MM.1S (cell line): ENCODE measurements at regions not wholly inside any gene's neighbourhood (a gene's known extent, or its start where the extent isn't known, plus 50 kb on each side); places are given as distances from the start of the nearest gene placed in this dataset.

ENCODE experiments used
- DNase-seq: peaks from one replicate; pipeline ENCODE4 v3.0.0-alpha.2; 2015
- H2AFZ ChIP-seq: fragments of 300-600 bp; sonication (generic); 2 replicates; pipeline ENCODE4 v1.6.0; 2016; ENCODE audit warnings: antibody characterized with exemption, low read length
- H3F3A ChIP-seq: fragments of 300-600 bp; sonication (generic); 2 replicates; pipeline ENCODE4 v1.6.1; 2016; ENCODE audit warnings: mild to moderate bottlenecking, antibody characterized with exemption, low read length, moderate library complexity, mixed read lengths; ENCODE audit not compliant: insufficient read depth
- H3K27ac ChIP-seq: fragments of 300-600 bp; sonication (generic); 2 replicates; pipeline ENCODE4 v1.5.1; 2016; ENCODE audit warnings: mild to moderate bottlenecking, low read length
- H3K27me3 ChIP-seq: fragments of 300-600 bp; sonication (generic); replicated peaks from 2 replicates; pipeline ENCODE4 v1.6.0; 2016; ENCODE audit warnings: low read length; ENCODE audit not compliant: insufficient read depth
- H3K36me3 ChIP-seq: fragments of 300-600 bp; sonication (generic); replicated peaks from 2 replicates; pipeline ENCODE4 v1.6.1; 2016; ENCODE audit warnings: mild to moderate bottlenecking, low read length, mixed read lengths; ENCODE audit not compliant: insufficient read depth
- H3K4me1 ChIP-seq: fragments of 300-600 bp; sonication (generic); 2 replicates; pipeline ENCODE4 v1.6.1; 2016; ENCODE audit warnings: low read length, mixed read lengths
- H3K4me2 ChIP-seq: fragments of 300-600 bp; sonication (generic); 2 replicates; pipeline ENCODE4 v1.6.0; 2016; ENCODE audit warnings: low read depth, low read length
- H3K4me3 ChIP-seq: fragments of 300-600 bp; sonication (generic); 2 replicates; pipeline ENCODE4 v1.5.1; 2016; ENCODE audit warnings: low read length, mixed read lengths
- H3K79me2 ChIP-seq: fragments of 300-600 bp; sonication (generic); 2 replicates; pipeline ENCODE4 v1.6.1; 2016; ENCODE audit warnings: mixed run types, low read length, mixed read lengths
- H3K9ac ChIP-seq: fragments of 300-600 bp; sonication (generic); 2 replicates; pipeline ENCODE4 v1.6.1; 2016; ENCODE audit warnings: low read length, mixed read lengths
- H3K9me2 ChIP-seq: fragments of 300-600 bp; sonication (generic); replicated peaks from 2 replicates; pipeline ENCODE4 v1.6.1; 2016; ENCODE audit warnings: mild to moderate bottlenecking, low read length, mixed read lengths; ENCODE audit not compliant: insufficient read depth
- H3K9me3 ChIP-seq: fragments of 300-600 bp; sonication (generic); replicated peaks from 2 replicates; pipeline ENCODE4 v1.6.1; 2016; ENCODE audit warnings: mild to moderate bottlenecking, low read length, mixed read lengths; ENCODE audit not compliant: insufficient read depth
- H4K20me1 ChIP-seq: fragments of 300-600 bp; sonication (generic); 2 replicates; pipeline ENCODE4 v1.6.1; 2016; ENCODE audit warnings: mild to moderate bottlenecking, low read length, moderate library complexity, mixed read lengths; ENCODE audit not compliant: insufficient read depth
- EZH2 ChIP-seq: fragments of 300-600 bp; sonication (generic); optimal IDR thresholded peaks from 2 replicates; pipeline ENCODE3; 2017; ENCODE audit warnings: low read depth, mild to moderate bottlenecking, antibody characterized with exemption, low read length, mixed read lengths
- EZH2phosphoT487 ChIP-seq: fragments of 300-600 bp; sonication (generic); IDR thresholded peaks from 2 replicates; pipeline ENCODE4 v1.6.1; 2018; ENCODE audit warnings: antibody characterized with exemption, low read length
- TF ChIP-seq, protein P1 (sequence below): fragments of 300-600 bp; sonication (generic); IDR thresholded peaks from 2 replicates; pipeline ENCODE4 v1.5.1; 2016; ENCODE audit warnings: antibody characterized with exemption, low read length, mixed read lengths

DNA sequence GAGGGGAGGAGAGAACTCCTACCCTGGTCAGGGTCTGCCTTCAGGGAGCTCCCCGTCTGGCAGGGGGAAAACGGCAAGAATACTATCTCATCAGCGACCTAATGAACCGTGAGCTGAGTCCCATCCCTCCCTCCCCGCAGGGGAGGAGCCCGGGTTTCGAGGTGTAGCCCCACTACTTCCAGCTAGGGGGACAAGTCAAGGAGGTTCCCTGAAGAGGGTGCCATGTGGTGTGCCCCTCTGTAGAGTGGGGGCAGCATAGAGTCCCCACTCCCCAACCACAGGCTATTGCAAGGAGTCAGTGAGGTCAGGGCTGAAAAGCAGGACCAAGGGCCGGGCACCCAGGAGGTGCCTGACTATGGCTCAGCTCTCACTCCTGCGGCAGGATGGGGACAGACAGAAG is 50.9 kb upstream of the RXRA start:
- no peaks in the 10 kb centered on the region for H3K9me2 ChIP-seq
- H3K4me2 ChIP-seq: no peak overlapping the region
- H3K27ac ChIP-seq: no peak overlapping the region
- H3K36me3 ChIP-seq: no peaks in the 10 kb centered on the region
- H4K20me1 ChIP-seq: no peaks in the 10 kb centered on the region
- H2AFZ ChIP-seq: no peak overlapping the region
- no peak for TF ChIP-seq EZH2phosphoT487
- TF ChIP-seq, protein P1, sequence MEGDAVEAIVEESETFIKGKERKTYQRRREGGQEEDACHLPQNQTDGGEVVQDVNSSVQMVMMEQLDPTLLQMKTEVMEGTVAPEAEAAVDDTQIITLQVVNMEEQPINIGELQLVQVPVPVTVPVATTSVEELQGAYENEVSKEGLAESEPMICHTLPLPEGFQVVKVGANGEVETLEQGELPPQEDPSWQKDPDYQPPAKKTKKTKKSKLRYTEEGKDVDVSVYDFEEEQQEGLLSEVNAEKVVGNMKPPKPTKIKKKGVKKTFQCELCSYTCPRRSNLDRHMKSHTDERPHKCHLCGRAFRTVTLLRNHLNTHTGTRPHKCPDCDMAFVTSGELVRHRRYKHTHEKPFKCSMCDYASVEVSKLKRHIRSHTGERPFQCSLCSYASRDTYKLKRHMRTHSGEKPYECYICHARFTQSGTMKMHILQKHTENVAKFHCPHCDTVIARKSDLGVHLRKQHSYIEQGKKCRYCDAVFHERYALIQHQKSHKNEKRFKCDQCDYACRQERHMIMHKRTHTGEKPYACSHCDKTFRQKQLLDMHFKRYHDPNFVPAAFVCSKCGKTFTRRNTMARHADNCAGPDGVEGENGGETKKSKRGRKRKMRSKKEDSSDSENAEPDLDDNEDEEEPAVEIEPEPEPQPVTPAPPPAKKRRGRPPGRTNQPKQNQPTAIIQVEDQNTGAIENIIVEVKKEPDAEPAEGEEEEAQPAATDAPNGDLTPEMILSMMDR: peak; percentile 11; the same call in 1 of the 2 replicates
- no peak overlapping the region for H3K4me3 ChIP-seq
- no peaks in the 10 kb centered on the region for H3K4me1 ChIP-seq
- peaks cover 64% of the 10 kb centered on the region for H3K27me3 ChIP-seq
- H3F3A ChIP-seq: no peaks in the 10 kb centered on the region
- no peaks in the 10 kb centered on the region for H3K79me2 ChIP-seq
- H3K9me3 ChIP-seq: no peaks in the 10 kb centered on the region
- DNase-seq: no peak
- H3K9ac ChIP-seq: no peak overlapping the region

DNA sequence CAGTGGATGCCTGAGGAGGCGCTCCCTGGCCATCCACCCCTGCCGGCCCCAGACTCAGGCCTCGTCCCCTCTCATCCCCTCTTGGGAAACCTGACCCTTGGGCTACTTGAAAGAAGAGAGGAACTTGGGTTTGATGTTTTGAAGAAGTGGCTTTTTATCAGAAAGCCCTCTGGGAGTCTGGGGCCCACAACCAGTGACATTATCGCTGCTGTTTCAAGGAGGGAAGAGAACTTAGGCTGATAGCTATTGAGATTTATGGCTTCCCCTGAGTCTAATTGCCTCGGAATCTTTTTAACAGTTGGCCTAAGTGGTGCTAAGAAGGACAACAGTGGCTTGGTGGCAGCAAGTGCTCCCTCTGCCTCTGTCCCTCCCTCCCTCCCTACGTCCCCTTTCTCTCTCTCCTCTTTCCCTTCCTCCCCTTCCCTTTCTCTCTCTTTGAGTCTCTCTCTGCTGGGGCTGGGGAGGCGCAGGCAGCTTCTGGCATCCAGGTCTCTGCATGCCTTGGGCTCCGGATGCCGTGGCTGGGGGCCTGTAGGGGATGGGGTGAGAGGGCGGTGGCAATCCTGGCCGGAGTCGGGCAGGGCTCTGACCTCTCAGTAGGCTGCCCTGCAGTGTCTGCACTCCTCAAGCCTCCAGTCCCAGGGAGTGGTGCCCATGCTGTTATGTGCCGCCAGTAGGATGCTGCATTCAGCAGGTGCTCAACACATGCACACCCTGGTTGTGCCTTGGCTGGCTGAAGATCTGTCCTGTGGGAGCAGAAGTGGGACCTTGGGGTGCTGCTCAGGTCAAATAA is 49.6 kb upstream of the RXRA start:
- Histone ChIP-seq H3K4me3 (no peak overlapping the region), H3F3A (no peaks in the 10 kb centered on the region), H4K20me1 (no peaks in the 10 kb centered on the region), H3K36me3 (no peaks in the 10 kb centered on the region), H3K27me3 (peaks cover 77% of the 10 kb centered on the region), H3K4me2 (no peak overlapping the region), H3K4me1 (no peaks in the 10 kb centered on the region), H3K9ac (no peak overlapping the region), H3K27ac (no peak overlapping the region), H3K9me3 (no peaks in the 10 kb centered on the region), H3K79me2 (no peaks in the 10 kb centered on the region), H2AFZ (no peak overlapping the region), H3K9me2 (no peaks in the 10 kb centered on the region)
- TF ChIP-seq, protein P1: no peak
- no peak for TF ChIP-seq EZH2
- no peak for TF ChIP-seq EZH2phosphoT487
- no peak for DNase-seq
